ENCODE measurements at regions not wholly inside any gene's neighbourhood (a gene's known extent, or its start where the extent isn't known, plus 50 kb on each side); places are given as distances from the start of the nearest gene placed in this dataset.

GRCh38 chr12:114241973-114242434, 163.9 kb downstream of the TBX5 start:
- intact Hi-C loops (cut with DNase I; ENCODE audit: low total_unique reads), result no loop called here
- Histone ChIP-seq H3K9me3 (no peaks in the 10 kb centered on the region), H3K4me3 (no peak overlapping the region), H3K4me1 (no peaks in the 10 kb centered on the region), H3K27ac (no peak overlapping the region), H3K36me3 (ENCODE audit: low read depth, missing control alignments) (no peaks in the 10 kb centered on the region), H3K27me3 (no peaks in the 10 kb centered on the region)
- WGBS, 2 donors, result 46 to 58% methylated on average over 4 of the region's 4 CpGs
- DNase-seq, result peak; percentile 79
- TF ChIP-seq CTCF (IDR thresholded peaks at IDR 0.05) (no peak), POLR2A (IDR thresholded peaks at IDR 0.05) (no peak)

- no peaks in the 10 kb centered on the region for H3K9me3 ChIP-seq
- TF ChIP-seq POLR2A (IDR thresholded peaks at IDR 0.05), result no peak
- no peak overlapping the region for H3K4me3 ChIP-seq
- H3K27ac ChIP-seq, result no peak overlapping the region
- no peaks in the 10 kb centered on the region for H3K4me1 ChIP-seq
- no peaks in the 10 kb centered on the region for H3K36me3 ChIP-seq (ENCODE audit: low read depth, missing control alignments)
- DNase-seq, result no peak
- no peaks in the 10 kb centered on the region for H3K27me3 ChIP-seq
- WGBS, 2 donors, result 11 to 14% methylated on average over 4 to 12 of the region's 12 CpGs
- intact Hi-C loops (cut with DNase I; ENCODE audit: low total_unique reads), result no loop called here
These were observed 165.7 kb downstream of the TBX5 start for GRCh38 chr12:114240288-114240687.

- TF ChIP-seq POLR2A (IDR thresholded peaks at IDR 0.05), result no peak
- no peak for TF ChIP-seq CTCF (IDR thresholded peaks at IDR 0.05)
- Histone ChIP-seq H3K27me3 (no peaks in the 10 kb centered on the region), H3K36me3 (ENCODE audit: low read depth, missing control alignments) (no peaks in the 10 kb centered on the region), H3K4me1 (no peaks in the 10 kb centered on the region), H3K4me3 (no peak overlapping the region), H3K9me3 (no peaks in the 10 kb centered on the region), H3K27ac (no peak overlapping the region)
- intact Hi-C loops (cut with DNase I; ENCODE audit: low total_unique reads), result no loop called here
- DNase-seq, result peak; percentile 44
- WGBS, 2 donors, result 22 to 24% methylated on average over 5 of the region's 5 CpGs
These were observed 167.1 kb downstream of the TBX5 start for GRCh38 chr12:114238808-114239207.

GRCh38 chr12:114237230-114237629, 168.7 kb downstream of the TBX5 start:
- intact Hi-C loops (cut with DNase I; ENCODE audit: low total_unique reads), result no loop called here
- TF ChIP-seq CTCF (IDR thresholded peaks at IDR 0.05), result no peak
- no peak for TF ChIP-seq POLR2A (IDR thresholded peaks at IDR 0.05)
- DNase-seq, result no peak
- Histone ChIP-seq H3K27me3 (no peaks in the 10 kb centered on the region), H3K27ac (no peak overlapping the region), H3K36me3 (ENCODE audit: low read depth, missing control alignments) (no peaks in the 10 kb centered on the region), H3K4me3 (no peak overlapping the region), H3K4me1 (no peaks in the 10 kb centered on the region), H3K9me3 (no peaks in the 10 kb centered on the region)
- WGBS, 2 donors, result 34 to 45% methylated on average over 5 of the region's 5 CpGs

GRCh38 chr12:114232187-114232586, 173.8 kb downstream of the TBX5 start:
- Histone ChIP-seq H3K4me1 (no peaks in the 10 kb centered on the region), H3K4me3 (no peak overlapping the region), H3K9me3 (no peaks in the 10 kb centered on the region), H3K36me3 (ENCODE audit: low read depth, missing control alignments) (no peaks in the 10 kb centered on the region), H3K27ac (no peak overlapping the region), H3K27me3 (no peaks in the 10 kb centered on the region)
- TF ChIP-seq CTCF (IDR thresholded peaks at IDR 0.05) (no peak), POLR2A (IDR thresholded peaks at IDR 0.05) (no peak)
- DNase-seq, result no peak
- intact Hi-C loops (cut with DNase I; ENCODE audit: low total_unique reads), result no loop called here
- WGBS, 2 donors, result 89 to 97% methylated on average over 2 of the region's 2 CpGs

All from testis (tissue), 2 donors.